NCI-H146 treated with DMSO at 0.1 percent for 48 hours (cell line): ENCODE measurements at regions not wholly inside any gene's neighbourhood (a gene's known extent, or its start where the extent isn't known, plus 50 kb on each side); places are given as distances from the start of the nearest gene placed in this dataset.
"Not testable (repeated sequence)": the region's sequence is repeated elsewhere in the genome, so short reads cannot be mapped to it uniquely, and the experiment has no call there.

Experiments
- DNase-seq: peaks from one replicate; lab custom pipeline; 2025; ENCODE audit not compliant: unreplicated experiment; lab: John Stamatoyannopoulos, UW

GRCh38 chr7:94104301-94104700 is 100.1 kb upstream of the BET1 start:
- DNase-seq = no peak

GRCh38 chr7:94109556-94109955 is 105.4 kb upstream of the BET1 start:
- no peak for DNase-seq

GRCh38 chr7:94111009-94111408 is 106.9 kb upstream of the BET1 start:
- no peak for DNase-seq

GRCh38 chr7:94115316-94115715 is 111.2 kb upstream of the BET1 start:
- DNase-seq = no peak

GRCh38 chr7:94123136-94123535 is 119.0 kb upstream of the BET1 start:
- no peak for DNase-seq

GRCh38 chr7:94127026-94127425 is 122.9 kb upstream of the BET1 start:
- DNase-seq = no peak

- DNase-seq = no peak
Measured at GRCh38 chr7:94128072-94128471, 123.9 kb upstream of the BET1 start.

- no peak for DNase-seq
Measured at GRCh38 chr7:94129443-94130140, 125.4 kb upstream of the BET1 start.

GRCh38 chr7:94130716-94131115 is 126.6 kb upstream of the BET1 start:
- DNase-seq = no peak

GRCh38 chr7:94133460-94133859 is 129.3 kb upstream of the BET1 start:
- no peak for DNase-seq

GRCh38 chr7:94135180-94135579 is 131.0 kb upstream of the BET1 start:
- no peak for DNase-seq

GRCh38 chr7:94142281-94142680 is 138.1 kb upstream of the BET1 start:
- no peak for DNase-seq

GRCh38 chr7:94145602-94146001 is 141.4 kb upstream of the BET1 start:
- no peak for DNase-seq

GRCh38 chr7:94146408-94146807 is 142.3 kb upstream of the BET1 start:
- no peak for DNase-seq

- no peak for DNase-seq
Measured at GRCh38 chr7:94149789-94150545, 145.8 kb upstream of the BET1 start.

- no peak for DNase-seq
Measured at GRCh38 chr7:94154182-94154581, 150.0 kb upstream of the BET1 start.

GRCh38 chr7:94154858-94155257 is 150.7 kb upstream of the BET1 start:
- DNase-seq = no peak

- DNase-seq = not testable (repeated sequence)
Measured at GRCh38 chr7:94157659-94158306, 153.6 kb upstream of the BET1 start.

GRCh38 chr7:94160719-94161435 is 156.7 kb upstream of the BET1 start:
- no peak for DNase-seq

GRCh38 chr7:94161476-94161875 is 157.3 kb upstream of the BET1 start:
- DNase-seq = no peak

GRCh38 chr7:94169682-94170081 is 165.5 kb upstream of the BET1 start:
- DNase-seq = no peak
